ENCODE measurements at regions not wholly inside any gene's neighbourhood (a gene's known extent, or its start where the extent isn't known, plus 50 kb on each side); places are given as distances from the start of the nearest gene placed in this dataset.

DNA sequence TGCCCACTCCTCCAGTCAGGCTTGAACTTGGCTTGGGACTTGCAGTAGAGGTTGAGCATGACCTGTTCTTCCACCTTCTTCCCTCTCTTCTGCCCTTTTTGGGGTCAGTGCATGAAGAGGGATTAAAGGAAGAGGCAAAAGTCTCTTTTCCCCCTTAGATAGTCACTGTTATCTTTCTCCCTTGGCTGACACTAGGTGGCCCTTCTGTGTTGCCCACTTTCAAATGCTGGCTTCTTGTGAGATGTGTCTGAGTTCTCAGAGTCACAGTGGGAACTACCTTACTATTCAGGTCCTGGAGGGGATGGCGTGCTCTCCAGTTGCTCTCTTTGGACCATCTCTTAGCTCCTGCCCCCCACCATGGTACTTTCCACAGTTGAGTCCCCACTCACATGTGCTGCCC is 73.6 kb downstream of the GPR65 start:
- TF ChIP-seq, protein P1, sequence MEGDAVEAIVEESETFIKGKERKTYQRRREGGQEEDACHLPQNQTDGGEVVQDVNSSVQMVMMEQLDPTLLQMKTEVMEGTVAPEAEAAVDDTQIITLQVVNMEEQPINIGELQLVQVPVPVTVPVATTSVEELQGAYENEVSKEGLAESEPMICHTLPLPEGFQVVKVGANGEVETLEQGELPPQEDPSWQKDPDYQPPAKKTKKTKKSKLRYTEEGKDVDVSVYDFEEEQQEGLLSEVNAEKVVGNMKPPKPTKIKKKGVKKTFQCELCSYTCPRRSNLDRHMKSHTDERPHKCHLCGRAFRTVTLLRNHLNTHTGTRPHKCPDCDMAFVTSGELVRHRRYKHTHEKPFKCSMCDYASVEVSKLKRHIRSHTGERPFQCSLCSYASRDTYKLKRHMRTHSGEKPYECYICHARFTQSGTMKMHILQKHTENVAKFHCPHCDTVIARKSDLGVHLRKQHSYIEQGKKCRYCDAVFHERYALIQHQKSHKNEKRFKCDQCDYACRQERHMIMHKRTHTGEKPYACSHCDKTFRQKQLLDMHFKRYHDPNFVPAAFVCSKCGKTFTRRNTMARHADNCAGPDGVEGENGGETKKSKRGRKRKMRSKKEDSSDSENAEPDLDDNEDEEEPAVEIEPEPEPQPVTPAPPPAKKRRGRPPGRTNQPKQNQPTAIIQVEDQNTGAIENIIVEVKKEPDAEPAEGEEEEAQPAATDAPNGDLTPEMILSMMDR (IDR thresholded peaks at IDR 0.05; ENCODE audit: poor library complexity): no peak
- no peak for TF ChIP-seq EZH2phosphoT487 (IDR thresholded peaks at IDR 0.05; ENCODE audit: low read depth, severe bottlenecking, unreplicated experiment)

Measured in hepatocyte (in vitro differentiated cells).